IMR-90 (cell line): ENCODE measurements at regions not wholly inside any gene's neighbourhood (a gene's known extent, or its start where the extent isn't known, plus 50 kb on each side); places are given as distances from the start of the nearest gene placed in this dataset.

Source experiments
- MAZ ChIP-seq: IDR thresholded peaks from 2 replicates; pipeline ENCODE4 v1.6.1; 2012; ENCODE audit warnings: low read depth, mild to moderate bottlenecking, low read length, improper control_type of control experiment, moderate library complexity, borderline replicate concordance
- POLR2A ChIP-seq: IDR thresholded peaks from 2 replicates; pipeline ENCODE4 v1.6.1; 2012; ENCODE audit warnings: mild to moderate bottlenecking, low read depth, low read length

- TF ChIP-seq POLR2A (no peak), MAZ (no peak)
These were observed 82.7 kb downstream of the NOC3L start for GRCh38 chr10:94279835-94280709.
